Mesothelial cell of epicardium (in vitro differentiated cells): ENCODE measurements at regions not wholly inside any gene's neighbourhood (a gene's known extent, or its start where the extent isn't known, plus 50 kb on each side); places are given as distances from the start of the nearest gene placed in this dataset.

Source experiments
- DNase-seq, 2 experiments: peaks; one replicate each; pipeline ENCODE4 v3.0.0; 2021; ENCODE audit warnings: low spot score in 2 of 2; ENCODE audit not compliant: unreplicated experiment in 2 of 2
- H3K27ac Mint-ChIP-seq: 2 replicates; pipeline ENCODE4 v1.8.0; 2021; ENCODE audit warnings: mixed read lengths
- H3K27me3 Mint-ChIP-seq: 2 replicates; pipeline ENCODE4 v1.8.0; 2021; ENCODE audit warnings: low read depth, mixed read lengths
- H3K36me3 Mint-ChIP-seq: 2 replicates; pipeline ENCODE4 v1.8.0; 2021; ENCODE audit warnings: mixed read lengths
- H3K4me1 Mint-ChIP-seq: 2 replicates; pipeline ENCODE4 v1.8.0; 2021; ENCODE audit warnings: mixed read lengths
- H3K4me3 Mint-ChIP-seq: 2 replicates; pipeline ENCODE4 v1.8.0; 2021; ENCODE audit warnings: mild to moderate bottlenecking, moderate library complexity, mixed read lengths
- H3K9me3 Mint-ChIP-seq: 2 replicates; pipeline ENCODE4 v1.8.0; 2021; ENCODE audit warnings: mixed read lengths
- TF ChIP-seq, protein P1 (sequence below): fragments of 200-600 bp; sonication (generic); IDR thresholded peaks from one replicate; pipeline ENCODE4 v1.5.0; 2021; ENCODE audit warnings: antibody characterized with exemption; ENCODE audit not compliant: unreplicated experiment

DNA sequence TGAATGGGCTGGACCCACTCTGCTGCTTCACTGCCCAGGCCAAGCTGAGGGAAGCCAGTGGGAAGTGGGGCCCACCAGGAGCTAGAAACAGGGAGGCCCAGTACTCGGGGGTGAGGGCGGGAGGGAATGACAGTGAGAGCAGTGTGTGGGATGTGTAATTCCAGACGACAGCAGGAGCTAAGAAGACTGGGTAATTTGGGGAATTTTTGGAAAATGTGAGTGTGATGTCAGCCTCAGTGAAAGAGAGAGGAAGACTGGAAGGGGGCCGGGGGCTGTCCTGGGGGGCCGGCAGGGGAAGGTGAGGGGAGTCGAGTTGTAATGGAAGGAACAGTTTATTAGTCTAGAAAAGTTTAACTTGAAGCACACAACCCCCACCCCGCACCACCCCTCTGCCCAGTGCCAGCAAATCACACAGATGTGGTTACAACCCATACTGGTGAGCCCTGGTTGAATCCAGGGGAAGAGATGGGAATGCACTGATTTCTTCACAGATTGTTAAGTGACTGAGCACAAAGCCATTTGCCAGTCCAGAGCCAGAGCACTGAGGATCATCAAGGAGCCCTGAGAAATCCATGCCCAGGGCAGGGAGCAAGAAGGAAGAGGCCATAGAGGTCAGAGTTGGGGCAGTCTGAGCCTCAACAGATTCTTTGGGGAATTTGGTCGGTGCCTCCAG, 76.7 kb upstream of the PKDCC start:
- no peak overlapping the region for H3K4me3 Mint-ChIP-seq
- H3K4me1 Mint-ChIP-seq = peaks cover 39% of the 10 kb centered on the region
- no peaks in the 10 kb centered on the region for H3K9me3 Mint-ChIP-seq
- H3K36me3 Mint-ChIP-seq = no peaks in the 10 kb centered on the region
- DNase-seq = no peak
- H3K27me3 Mint-ChIP-seq = no peaks in the 10 kb centered on the region
- H3K27ac Mint-ChIP-seq = peak overlapping the region; percentile 29
- TF ChIP-seq, protein P1, sequence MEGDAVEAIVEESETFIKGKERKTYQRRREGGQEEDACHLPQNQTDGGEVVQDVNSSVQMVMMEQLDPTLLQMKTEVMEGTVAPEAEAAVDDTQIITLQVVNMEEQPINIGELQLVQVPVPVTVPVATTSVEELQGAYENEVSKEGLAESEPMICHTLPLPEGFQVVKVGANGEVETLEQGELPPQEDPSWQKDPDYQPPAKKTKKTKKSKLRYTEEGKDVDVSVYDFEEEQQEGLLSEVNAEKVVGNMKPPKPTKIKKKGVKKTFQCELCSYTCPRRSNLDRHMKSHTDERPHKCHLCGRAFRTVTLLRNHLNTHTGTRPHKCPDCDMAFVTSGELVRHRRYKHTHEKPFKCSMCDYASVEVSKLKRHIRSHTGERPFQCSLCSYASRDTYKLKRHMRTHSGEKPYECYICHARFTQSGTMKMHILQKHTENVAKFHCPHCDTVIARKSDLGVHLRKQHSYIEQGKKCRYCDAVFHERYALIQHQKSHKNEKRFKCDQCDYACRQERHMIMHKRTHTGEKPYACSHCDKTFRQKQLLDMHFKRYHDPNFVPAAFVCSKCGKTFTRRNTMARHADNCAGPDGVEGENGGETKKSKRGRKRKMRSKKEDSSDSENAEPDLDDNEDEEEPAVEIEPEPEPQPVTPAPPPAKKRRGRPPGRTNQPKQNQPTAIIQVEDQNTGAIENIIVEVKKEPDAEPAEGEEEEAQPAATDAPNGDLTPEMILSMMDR = no peak

DNA sequence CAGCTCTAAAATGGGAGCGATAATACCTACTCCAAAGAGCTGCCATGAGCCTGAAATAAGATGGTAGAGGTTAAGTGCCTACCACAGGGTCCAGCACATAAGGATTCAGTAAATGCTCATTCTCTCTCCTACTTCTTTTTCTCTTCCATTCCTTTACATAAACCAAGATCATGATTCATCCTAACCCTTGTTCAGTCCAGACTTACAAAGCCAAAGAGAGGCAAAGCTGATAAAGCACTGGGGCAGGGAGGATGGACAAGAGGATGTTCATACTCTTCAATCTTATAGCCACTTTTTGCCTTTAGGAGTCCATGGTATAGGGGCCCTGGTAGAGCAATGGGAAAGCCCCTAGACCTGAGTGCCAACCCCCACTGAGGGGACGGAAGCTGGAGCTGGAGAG, 75.6 kb upstream of the PKDCC start:
- peaks cover 3% of the 10 kb centered on the region for H3K9me3 Mint-ChIP-seq
- DNase-seq = no peak
- no peaks in the 10 kb centered on the region for H3K36me3 Mint-ChIP-seq
- no peaks in the 10 kb centered on the region for H3K27me3 Mint-ChIP-seq
- no peak overlapping the region for H3K4me3 Mint-ChIP-seq
- TF ChIP-seq, protein P1 = no peak
- H3K4me1 Mint-ChIP-seq = peaks cover 28% of the 10 kb centered on the region
- H3K27ac Mint-ChIP-seq = no peak overlapping the region

DNA sequence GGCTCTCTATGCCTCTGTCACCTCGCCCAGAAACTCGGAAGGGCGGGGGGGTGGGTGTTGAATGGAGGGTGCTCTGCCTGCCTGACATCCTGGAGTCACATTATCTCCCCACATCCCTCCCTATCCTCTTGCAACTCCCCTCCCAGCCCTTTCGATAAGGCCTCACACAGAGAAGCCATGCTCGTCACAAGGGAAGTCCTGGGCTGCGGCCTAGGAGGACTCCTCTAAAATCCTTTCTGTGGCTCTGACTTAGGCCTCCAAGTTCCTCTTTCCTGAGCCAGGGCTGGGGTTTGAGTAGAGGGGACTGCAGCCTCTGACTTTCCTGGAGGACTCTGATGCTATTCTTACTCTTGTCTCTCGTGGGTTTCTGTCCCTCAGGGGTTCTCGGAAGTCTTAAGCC, 75.0 kb upstream of the PKDCC start:
- Mint-ChIP-seq H3K9me3 (peaks cover 3% of the 10 kb centered on the region), H3K4me1 (peaks cover 22% of the 10 kb centered on the region), H3K4me3 (no peak overlapping the region), H3K27me3 (no peaks in the 10 kb centered on the region), H3K27ac (no peak overlapping the region), H3K36me3 (no peaks in the 10 kb centered on the region)
- TF ChIP-seq, protein P1 = no peak
- no peak for DNase-seq

DNA sequence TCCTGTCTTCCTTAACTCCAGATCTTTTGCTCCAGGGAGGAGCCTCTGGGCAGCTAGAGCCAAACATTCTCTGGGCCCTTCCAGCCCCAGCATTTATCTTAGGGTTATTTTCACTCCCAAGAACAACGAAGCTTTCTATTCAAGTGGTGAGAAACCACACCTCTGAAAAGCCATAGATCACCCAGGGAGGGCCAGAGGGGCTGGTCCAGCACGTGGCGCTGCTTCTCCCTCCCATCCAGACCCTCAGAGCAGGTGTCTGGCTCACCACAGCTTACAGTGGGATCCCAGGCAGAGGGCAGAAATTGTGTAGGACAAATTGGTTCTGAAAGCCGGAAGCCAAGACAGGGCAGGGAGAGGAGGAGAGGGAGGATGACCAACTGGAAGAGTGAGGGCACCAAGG, 74.0 kb upstream of the PKDCC start:
- TF ChIP-seq, protein P1 = no peak
- Mint-ChIP-seq H3K27ac (no peak overlapping the region), H3K4me1 (peaks cover 15% of the 10 kb centered on the region)

DNA sequence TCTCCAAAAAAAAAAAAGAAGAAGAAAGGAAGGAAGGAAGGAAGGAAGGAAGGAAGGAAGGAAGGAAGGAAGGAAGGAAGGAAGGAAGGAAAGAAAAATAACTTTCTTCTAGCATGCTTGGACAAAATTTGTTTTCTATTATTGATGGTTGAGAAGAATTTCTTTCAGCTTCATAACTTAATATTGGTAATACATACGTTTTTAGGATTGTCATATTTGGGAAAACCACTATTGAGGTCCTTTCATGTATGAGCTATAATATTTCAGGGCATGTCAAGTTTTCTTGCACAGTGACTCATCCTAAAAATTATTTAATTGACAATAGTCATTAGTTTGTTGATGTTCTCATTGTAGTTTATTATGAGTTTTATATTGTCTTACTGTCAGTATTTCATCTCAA, 66.4 kb upstream of the PKDCC start:
- Mint-ChIP-seq H3K27ac (no peak overlapping the region), H3K4me1 (peaks cover 8% of the 10 kb centered on the region), H3K4me3 (no peak overlapping the region), H3K36me3 (no peaks in the 10 kb centered on the region), H3K9me3 (peaks cover 7% of the 10 kb centered on the region), H3K27me3 (no peaks in the 10 kb centered on the region)
- TF ChIP-seq, protein P1 = no peak
- DNase-seq = no peak

More for the DNA sequence above, 74.0 kb upstream of the PKDCC start:
- H3K36me3 Mint-ChIP-seq = no peaks in the 10 kb centered on the region
- no peaks in the 10 kb centered on the region for H3K27me3 Mint-ChIP-seq
- H3K4me3 Mint-ChIP-seq = no peak overlapping the region
- DNase-seq = no peak
- peaks cover 7% of the 10 kb centered on the region for H3K9me3 Mint-ChIP-seq
